ENCODE measurements at regions not wholly inside any gene's neighbourhood (a gene's known extent, or its start where the extent isn't known, plus 50 kb on each side); places are given as distances from the start of the nearest gene placed in this dataset.

- Histone ChIP-seq H3K9me3 (ENCODE audit: low read length) (peaks cover 2% of the 10 kb centered on the region), H2AFZ (ENCODE audit: low read depth, low read length) (no peak overlapping the region), H3K36me3 (ENCODE audit: insufficient read depth, low read length) (peaks cover 3% of the 10 kb centered on the region), H3K4me1 (ENCODE audit: insufficient read depth, low read length) (peaks cover 8% of the 10 kb centered on the region), H3K27me3 (ENCODE audit: insufficient read depth, low read length) (no peaks in the 10 kb centered on the region), H3K4me3 (ENCODE audit: low read length) (no peak overlapping the region)
These were observed 452.4 kb downstream of the SHQ1 start for GRCh38 chr3:72395776-72396311.

- Histone ChIP-seq H2AFZ (ENCODE audit: low read depth, low read length) (no peak overlapping the region), H3K9me3 (ENCODE audit: low read length) (peaks cover 2% of the 10 kb centered on the region), H3K4me1 (ENCODE audit: insufficient read depth, low read length) (peaks cover 13% of the 10 kb centered on the region), H3K27me3 (ENCODE audit: insufficient read depth, low read length) (no peaks in the 10 kb centered on the region), H3K36me3 (ENCODE audit: insufficient read depth, low read length) (peaks cover 3% of the 10 kb centered on the region), H3K4me3 (ENCODE audit: low read length) (no peak overlapping the region)
These were observed 454.8 kb downstream of the SHQ1 start for GRCh38 chr3:72393455-72393854.

- H2AFZ ChIP-seq (ENCODE audit: low read depth, low read length): no peak overlapping the region
- H3K27me3 ChIP-seq (ENCODE audit: insufficient read depth, low read length): no peaks in the 10 kb centered on the region
- no peak overlapping the region for H3K4me3 ChIP-seq (ENCODE audit: low read length)
- H3K36me3 ChIP-seq (ENCODE audit: insufficient read depth, low read length): no peaks in the 10 kb centered on the region
- peaks cover 15% of the 10 kb centered on the region for H3K4me1 ChIP-seq (ENCODE audit: insufficient read depth, low read length)
- H3K9me3 ChIP-seq (ENCODE audit: low read length): peaks cover 2% of the 10 kb centered on the region
These were observed 456.6 kb downstream of the SHQ1 start for GRCh38 chr3:72391659-72392058.

- Histone ChIP-seq H2AFZ (ENCODE audit: low read depth, low read length) (no peak overlapping the region), H3K9me3 (ENCODE audit: low read length) (no peaks in the 10 kb centered on the region), H3K27me3 (ENCODE audit: insufficient read depth, low read length) (no peaks in the 10 kb centered on the region), H3K4me3 (ENCODE audit: low read length) (no peak overlapping the region), H3K36me3 (ENCODE audit: insufficient read depth, low read length) (no peaks in the 10 kb centered on the region), H3K4me1 (ENCODE audit: insufficient read depth, low read length) (peaks cover 17% of the 10 kb centered on the region)
These were observed 457.4 kb downstream of the SHQ1 start for GRCh38 chr3:72390841-72391240.

GRCh38 chr3:72388644-72389043, 459.6 kb downstream of the SHQ1 start:
- H3K36me3 ChIP-seq (ENCODE audit: insufficient read depth, low read length): no peaks in the 10 kb centered on the region
- H3K4me1 ChIP-seq (ENCODE audit: insufficient read depth, low read length): peaks cover 17% of the 10 kb centered on the region
- H3K9me3 ChIP-seq (ENCODE audit: low read length): no peaks in the 10 kb centered on the region
- H3K4me3 ChIP-seq (ENCODE audit: low read length): no peak overlapping the region
- no peak overlapping the region for H2AFZ ChIP-seq (ENCODE audit: low read depth, low read length)
- H3K27me3 ChIP-seq (ENCODE audit: insufficient read depth, low read length): no peaks in the 10 kb centered on the region

GRCh38 chr3:72388117-72388516, 460.1 kb downstream of the SHQ1 start:
- no peak overlapping the region for H3K4me3 ChIP-seq (ENCODE audit: low read length)
- H2AFZ ChIP-seq (ENCODE audit: low read depth, low read length): no peak overlapping the region
- H3K4me1 ChIP-seq (ENCODE audit: insufficient read depth, low read length): peaks cover 17% of the 10 kb centered on the region
- no peaks in the 10 kb centered on the region for H3K36me3 ChIP-seq (ENCODE audit: insufficient read depth, low read length)
- no peaks in the 10 kb centered on the region for H3K27me3 ChIP-seq (ENCODE audit: insufficient read depth, low read length)
- no peaks in the 10 kb centered on the region for H3K9me3 ChIP-seq (ENCODE audit: low read length)

- peaks cover 21% of the 10 kb centered on the region for H3K4me1 ChIP-seq (ENCODE audit: insufficient read depth, low read length)
- H3K36me3 ChIP-seq (ENCODE audit: insufficient read depth, low read length): no peaks in the 10 kb centered on the region
- no peaks in the 10 kb centered on the region for H3K27me3 ChIP-seq (ENCODE audit: insufficient read depth, low read length)
- H3K4me3 ChIP-seq (ENCODE audit: low read length): no peak overlapping the region
- H2AFZ ChIP-seq (ENCODE audit: low read depth, low read length): no peak overlapping the region
- no peaks in the 10 kb centered on the region for H3K9me3 ChIP-seq (ENCODE audit: low read length)
These were observed 461.8 kb downstream of the SHQ1 start for GRCh38 chr3:72386327-72387000.

- Histone ChIP-seq H2AFZ (ENCODE audit: low read depth, low read length) (no peak overlapping the region), H3K27me3 (ENCODE audit: insufficient read depth, low read length) (no peaks in the 10 kb centered on the region), H3K9me3 (ENCODE audit: low read length) (no peaks in the 10 kb centered on the region), H3K36me3 (ENCODE audit: insufficient read depth, low read length) (no peaks in the 10 kb centered on the region), H3K4me3 (ENCODE audit: low read length) (no peak overlapping the region), H3K4me1 (ENCODE audit: insufficient read depth, low read length) (peaks cover 15% of the 10 kb centered on the region)
These were observed 463.1 kb downstream of the SHQ1 start for GRCh38 chr3:72385167-72385566.

- Histone ChIP-seq H3K27me3 (ENCODE audit: insufficient read depth, low read length) (no peaks in the 10 kb centered on the region), H2AFZ (ENCODE audit: low read depth, low read length) (no peak overlapping the region), H3K36me3 (ENCODE audit: insufficient read depth, low read length) (no peaks in the 10 kb centered on the region), H3K4me1 (ENCODE audit: insufficient read depth, low read length) (peaks cover 20% of the 10 kb centered on the region), H3K4me3 (ENCODE audit: low read length) (no peak overlapping the region), H3K9me3 (ENCODE audit: low read length) (no peaks in the 10 kb centered on the region)
These were observed 463.6 kb downstream of the SHQ1 start for GRCh38 chr3:72384602-72385001.

GRCh38 chr3:72383883-72384282, 464.4 kb downstream of the SHQ1 start:
- Histone ChIP-seq H3K36me3 (ENCODE audit: insufficient read depth, low read length) (no peaks in the 10 kb centered on the region), H3K4me3 (ENCODE audit: low read length) (no peak overlapping the region), H3K9me3 (ENCODE audit: low read length) (no peaks in the 10 kb centered on the region), H3K4me1 (ENCODE audit: insufficient read depth, low read length) (peaks cover 27% of the 10 kb centered on the region), H3K27me3 (ENCODE audit: insufficient read depth, low read length) (no peaks in the 10 kb centered on the region), H2AFZ (ENCODE audit: low read depth, low read length) (no peak overlapping the region)

GRCh38 chr3:72383230-72383629, 465.0 kb downstream of the SHQ1 start:
- Histone ChIP-seq H3K4me3 (ENCODE audit: low read length) (no peak overlapping the region), H2AFZ (ENCODE audit: low read depth, low read length) (no peak overlapping the region), H3K36me3 (ENCODE audit: insufficient read depth, low read length) (peaks cover 5% of the 10 kb centered on the region), H3K9me3 (ENCODE audit: low read length) (no peaks in the 10 kb centered on the region), H3K4me1 (ENCODE audit: insufficient read depth, low read length) (peaks cover 33% of the 10 kb centered on the region), H3K27me3 (ENCODE audit: insufficient read depth, low read length) (no peaks in the 10 kb centered on the region)

- Histone ChIP-seq H3K36me3 (ENCODE audit: insufficient read depth, low read length) (peaks cover 8% of the 10 kb centered on the region), H2AFZ (ENCODE audit: low read depth, low read length) (no peak overlapping the region), H3K4me3 (ENCODE audit: low read length) (no peak overlapping the region), H3K27me3 (ENCODE audit: insufficient read depth, low read length) (no peaks in the 10 kb centered on the region), H3K9me3 (ENCODE audit: low read length) (no peaks in the 10 kb centered on the region), H3K4me1 (ENCODE audit: insufficient read depth, low read length) (peaks cover 36% of the 10 kb centered on the region)
These were observed 465.8 kb downstream of the SHQ1 start for GRCh38 chr3:72382460-72382859.

- Histone ChIP-seq H2AFZ (ENCODE audit: low read depth, low read length) (no peak overlapping the region), H3K4me3 (ENCODE audit: low read length) (no peak overlapping the region), H3K27me3 (ENCODE audit: insufficient read depth, low read length) (no peaks in the 10 kb centered on the region), H3K4me1 (ENCODE audit: insufficient read depth, low read length) (peaks cover 42% of the 10 kb centered on the region), H3K36me3 (ENCODE audit: insufficient read depth, low read length) (peaks cover 11% of the 10 kb centered on the region), H3K9me3 (ENCODE audit: low read length) (no peaks in the 10 kb centered on the region)
These were observed 466.7 kb downstream of the SHQ1 start for GRCh38 chr3:72381584-72381983.

Data from neuron (in vitro differentiated cells).